ENCODE measurements at regions not wholly inside any gene's neighbourhood (a gene's known extent, or its start where the extent isn't known, plus 50 kb on each side); places are given as distances from the start of the nearest gene placed in this dataset.

DNA sequence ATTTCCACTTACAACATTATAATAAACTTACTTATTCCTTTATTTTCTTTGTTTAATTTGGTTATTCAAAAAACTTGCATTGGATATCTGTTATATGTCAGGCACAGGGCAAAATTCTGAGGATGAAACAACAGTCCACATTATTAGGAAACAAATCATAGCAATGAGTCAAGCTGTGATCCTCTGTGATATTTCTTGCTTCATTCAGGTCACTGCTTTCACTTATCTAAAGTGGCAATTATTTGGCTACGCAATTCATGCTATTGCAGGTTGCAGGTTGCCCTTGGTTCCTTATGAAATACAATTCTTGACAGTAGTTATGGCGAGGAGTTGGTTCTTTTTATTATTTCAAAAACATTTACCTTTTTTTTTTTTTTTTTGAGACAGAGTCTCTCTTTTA lies 66.4 kb upstream of the CNTN6 start:
- Histone ChIP-seq H3K27ac (no peak overlapping the region), H3K27me3 (ENCODE audit: insufficient read depth in 3 of 3, low read length in 2 of 3) (no peaks in the 10 kb centered on the region), H3K4me3 (no peak overlapping the region), H3K4me1 (no peaks in the 10 kb centered on the region), H3K9me3 (no peaks in the 10 kb centered on the region), H3K36me3 (ENCODE audit: insufficient read depth in 1 of 2, low read depth in 1 of 2) (no peaks in the 10 kb centered on the region)
- no peak for ATAC-seq
- WGBS, 3 donors, result 82 to 91% (median 83%) methylated on average over 2 of the region's 2 CpGs
- intact Hi-C loops (cut with DNase I), result no loop called here
- no peak for DNase-seq
- TF ChIP-seq, protein P1, sequence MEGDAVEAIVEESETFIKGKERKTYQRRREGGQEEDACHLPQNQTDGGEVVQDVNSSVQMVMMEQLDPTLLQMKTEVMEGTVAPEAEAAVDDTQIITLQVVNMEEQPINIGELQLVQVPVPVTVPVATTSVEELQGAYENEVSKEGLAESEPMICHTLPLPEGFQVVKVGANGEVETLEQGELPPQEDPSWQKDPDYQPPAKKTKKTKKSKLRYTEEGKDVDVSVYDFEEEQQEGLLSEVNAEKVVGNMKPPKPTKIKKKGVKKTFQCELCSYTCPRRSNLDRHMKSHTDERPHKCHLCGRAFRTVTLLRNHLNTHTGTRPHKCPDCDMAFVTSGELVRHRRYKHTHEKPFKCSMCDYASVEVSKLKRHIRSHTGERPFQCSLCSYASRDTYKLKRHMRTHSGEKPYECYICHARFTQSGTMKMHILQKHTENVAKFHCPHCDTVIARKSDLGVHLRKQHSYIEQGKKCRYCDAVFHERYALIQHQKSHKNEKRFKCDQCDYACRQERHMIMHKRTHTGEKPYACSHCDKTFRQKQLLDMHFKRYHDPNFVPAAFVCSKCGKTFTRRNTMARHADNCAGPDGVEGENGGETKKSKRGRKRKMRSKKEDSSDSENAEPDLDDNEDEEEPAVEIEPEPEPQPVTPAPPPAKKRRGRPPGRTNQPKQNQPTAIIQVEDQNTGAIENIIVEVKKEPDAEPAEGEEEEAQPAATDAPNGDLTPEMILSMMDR (IDR thresholded peaks at IDR 0.05), result no peak

DNA sequence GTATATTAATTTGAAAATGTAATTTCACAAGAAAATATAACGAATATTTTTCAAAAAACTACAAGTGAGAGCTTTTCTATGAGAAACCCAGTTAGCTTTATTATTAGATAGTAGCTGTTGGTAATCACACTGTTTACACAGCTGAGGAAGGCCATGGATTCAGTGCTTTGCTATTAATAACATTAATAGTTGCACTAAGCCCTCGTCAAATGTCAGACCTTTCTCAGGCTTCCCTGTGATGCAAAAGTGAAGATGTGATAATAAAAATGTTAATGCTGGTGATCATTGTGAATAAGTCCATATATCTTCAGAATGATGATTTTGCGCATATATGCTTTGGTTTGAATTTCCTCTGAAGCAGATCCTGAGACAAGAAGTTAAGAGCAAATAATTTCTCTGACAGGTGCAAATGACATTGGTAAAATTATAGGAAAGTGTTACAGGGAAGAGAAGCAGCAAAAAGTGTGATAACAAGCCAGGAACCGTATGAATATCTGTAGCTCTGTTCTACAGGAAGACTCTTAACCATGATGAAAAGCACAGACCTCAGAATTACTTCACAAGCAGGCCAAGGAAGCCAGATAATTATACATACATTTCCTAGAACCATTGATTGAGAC lies 56.5 kb upstream of the CNTN6 start:
- H3K4me1 ChIP-seq, result no peaks in the 10 kb centered on the region
- no peaks in the 10 kb centered on the region for H3K36me3 ChIP-seq (ENCODE audit: insufficient read depth in 1 of 2, low read depth in 1 of 2)
- WGBS, 3 donors, result 69 to 73% (median 71%) methylated on average over 4 of the region's 4 CpGs
- intact Hi-C loops (cut with DNase I), result no loop called here
- DNase-seq (no peak), ATAC-seq (no peak)
- no peak overlapping the region for H3K4me3 ChIP-seq
- H3K27ac ChIP-seq, result no peak overlapping the region
- no peaks in the 10 kb centered on the region for H3K27me3 ChIP-seq (ENCODE audit: insufficient read depth in 3 of 3, low read length in 2 of 3)
- H3K9me3 ChIP-seq, result no peaks in the 10 kb centered on the region
- TF ChIP-seq, protein P1 (IDR thresholded peaks at IDR 0.05), result no peak

DNA sequence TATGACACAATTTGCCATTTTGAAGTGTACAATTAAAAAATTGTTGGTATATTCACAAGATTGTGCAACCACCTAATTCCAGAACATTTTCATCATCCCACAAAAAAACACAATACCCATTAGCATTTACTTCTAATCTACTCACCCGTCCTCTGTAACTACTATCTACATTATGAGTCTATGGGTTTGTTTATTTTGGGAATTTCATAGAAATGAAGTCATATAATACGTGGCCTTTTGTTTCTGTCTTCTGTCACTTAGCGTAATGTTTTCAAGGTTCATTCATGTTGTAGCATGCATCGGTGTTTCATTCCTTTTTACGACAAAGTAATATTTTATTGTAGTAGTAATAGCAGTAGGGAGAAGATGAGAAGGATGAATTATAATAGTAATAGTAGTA lies 55.2 kb upstream of the CNTN6 start:
- TF ChIP-seq, protein P1 (IDR thresholded peaks at IDR 0.05), result no peak
- DNase-seq (no peak), ATAC-seq (no peak)
- no peaks in the 10 kb centered on the region for H3K27me3 ChIP-seq (ENCODE audit: insufficient read depth in 3 of 3, low read length in 2 of 3)
- H3K36me3 ChIP-seq (ENCODE audit: insufficient read depth in 1 of 2, low read depth in 1 of 2), result no peaks in the 10 kb centered on the region
- H3K4me1 ChIP-seq, result no peaks in the 10 kb centered on the region
- 90 to 91% (median 91%) methylated on average over 5 of the region's 5 CpGs for WGBS, 3 donors
- H3K9me3 ChIP-seq, result no peaks in the 10 kb centered on the region
- H3K4me3 ChIP-seq, result no peak overlapping the region
- intact Hi-C loops (cut with DNase I), result no loop called here
- no peak overlapping the region for H3K27ac ChIP-seq

Measured in psoas muscle (tissue), 7 donors.